HG02642 (cell line): ENCODE measurements at regions not wholly inside any gene's neighbourhood (a gene's known extent, or its start where the extent isn't known, plus 50 kb on each side); places are given as distances from the start of the nearest gene placed in this dataset.
A peak's percentile ranks its signal among the peaks of the same experiment; 100 is the strongest.

Source experiments
- ATAC-seq: cut with Tn5 transposase; IDR thresholded peaks from one replicate; pipeline ENCODE4 v1.9.1; 2021; ENCODE audit warnings: mild to moderate bottlenecking; ENCODE audit not compliant: unreplicated experiment, poor library complexity

GRCh38 chr5:161042443-161042842 is 190.4 kb upstream of the ATP10B start:
- no peak for ATAC-seq

GRCh38 chr5:161040818-161041217 is 188.8 kb upstream of the ATP10B start:
- no peak for ATAC-seq

GRCh38 chr5:161036296-161036695 is 184.3 kb upstream of the ATP10B start:
- no peak for ATAC-seq

GRCh38 chr5:161034451-161034850 is 182.4 kb upstream of the ATP10B start:
- no peak for ATAC-seq

- no peak for ATAC-seq
These were observed 178.2 kb upstream of the ATP10B start for GRCh38 chr5:161030229-161030628.

GRCh38 chr5:161027763-161028162 is 175.8 kb upstream of the ATP10B start:
- no peak for ATAC-seq

- ATAC-seq = no peak
These were observed 171.5 kb upstream of the ATP10B start for GRCh38 chr5:161023551-161023950.

GRCh38 chr5:161022151-161022550 is 170.1 kb upstream of the ATP10B start:
- ATAC-seq = no peak

- ATAC-seq = no peak
These were observed 157.8 kb upstream of the ATP10B start for GRCh38 chr5:161009817-161010216.

- ATAC-seq = no peak
These were observed 157.2 kb upstream of the ATP10B start for GRCh38 chr5:161009194-161009593.

- ATAC-seq = no peak
These were observed 155.9 kb upstream of the ATP10B start for GRCh38 chr5:161007879-161008278.

GRCh38 chr5:161002571-161003074 is 150.6 kb upstream of the ATP10B start:
- ATAC-seq = no peak

- peak; percentile 80 for ATAC-seq
These were observed 149.6 kb upstream of the ATP10B start for GRCh38 chr5:161001604-161002003.

- peak; percentile 42 for ATAC-seq
These were observed 149.1 kb upstream of the ATP10B start for GRCh38 chr5:161001142-161001541.

- ATAC-seq = no peak
These were observed 139.2 kb upstream of the ATP10B start for GRCh38 chr5:160991205-160991604.

GRCh38 chr5:160979385-160979784 is 127.4 kb upstream of the ATP10B start:
- no peak for ATAC-seq

- no peak for ATAC-seq
These were observed 126.9 kb upstream of the ATP10B start for GRCh38 chr5:160978944-160979343.

GRCh38 chr5:160976181-160976580 is 124.2 kb upstream of the ATP10B start:
- no peak for ATAC-seq

GRCh38 chr5:160970605-160971191 is 118.7 kb upstream of the ATP10B start:
- no peak for ATAC-seq

- no peak for ATAC-seq
These were observed 117.6 kb upstream of the ATP10B start for GRCh38 chr5:160969645-160970044.

- ATAC-seq = no peak
These were observed 116.5 kb upstream of the ATP10B start for GRCh38 chr5:160968480-160968879.

GRCh38 chr5:160966921-160967320 is 114.9 kb upstream of the ATP10B start:
- no peak for ATAC-seq

GRCh38 chr5:160961761-160962160 is 109.8 kb upstream of the ATP10B start:
- no peak for ATAC-seq
